KMS-11 (cell line): ENCODE measurements at regions not wholly inside any gene's neighbourhood (a gene's known extent, or its start where the extent isn't known, plus 50 kb on each side); places are given as distances from the start of the nearest gene placed in this dataset.

ENCODE experiments used
- H2AFZ ChIP-seq: fragments of 200-600 bp; sonication (generic); 2 replicates; pipeline ENCODE4 v1.6.1; 2016; ENCODE audit warnings: antibody characterized with exemption, mixed run types, low read depth
- H3K27ac ChIP-seq: fragments of 200-600 bp; sonication (generic); 2 replicates; pipeline ENCODE4 v1.6.1; 2016; ENCODE audit warnings: mild to moderate bottlenecking, mixed run types
- H3K27me3 ChIP-seq: fragments of 200-600 bp; sonication (generic); 2 replicates; pipeline ENCODE4 v1.6.1; 2017; ENCODE audit warnings: mild to moderate bottlenecking, low read depth, mixed run types, moderate library complexity; ENCODE audit not compliant: insufficient read depth
- H3K36me3 ChIP-seq: fragments of 200-600 bp; sonication (generic); 2 replicates; pipeline ENCODE4 v1.6.1; 2017; ENCODE audit warnings: mild to moderate bottlenecking, mixed run types; ENCODE audit not compliant: insufficient read depth
- H3K4me1 ChIP-seq: fragments of 200-600 bp; sonication (generic); 2 replicates; pipeline ENCODE4 v1.6.1; 2016; ENCODE audit warnings: mild to moderate bottlenecking, low read depth, mixed run types; ENCODE audit not compliant: poor library complexity, severe bottlenecking
- H3K4me2 ChIP-seq: fragments of 200-600 bp; sonication (generic); 2 replicates; pipeline ENCODE4 v1.7.0; 2016; ENCODE audit warnings: mild to moderate bottlenecking, mixed run types
- H3K4me3 ChIP-seq: fragments of 200-600 bp; sonication (generic); IDR thresholded peaks from 2 replicates; pipeline ENCODE4 v1.6.1; 2017; ENCODE audit warnings: low read depth, low read length, mixed read lengths; ENCODE audit not compliant: insufficient read depth
- H3K79me2 ChIP-seq: fragments of 200-600 bp; sonication (generic); 2 replicates; pipeline ENCODE4 v1.6.1; 2016; ENCODE audit warnings: low read depth, mixed run types; ENCODE audit not compliant: insufficient read depth
- H3K9ac ChIP-seq: fragments of 200-600 bp; sonication (generic); 2 replicates; pipeline ENCODE4 v1.6.1; 2016; ENCODE audit warnings: mild to moderate bottlenecking, mixed run types
- H4K20me1 ChIP-seq: fragments of 200-600 bp; sonication (generic); 2 replicates; pipeline ENCODE4 v1.6.1; 2016; ENCODE audit warnings: mild to moderate bottlenecking, mixed run types; ENCODE audit not compliant: insufficient read depth
- CTCF ChIP-seq: fragments of 200-600 bp; sonication (generic); conservative IDR thresholded peaks from 2 replicates; pipeline ENCODE4 v1.6.1; 2017; ENCODE audit warnings: low read depth, mild to moderate bottlenecking, antibody characterized with exemption, low read length, moderate library complexity, mixed read lengths

GRCh38 chr1:56074007-56074651 is 505.2 kb downstream of the PLPP3 start:
- no peak overlapping the region for H3K27ac ChIP-seq
- no peaks in the 10 kb centered on the region for H3K79me2 ChIP-seq
- H3K4me1 ChIP-seq = no peaks in the 10 kb centered on the region
- H4K20me1 ChIP-seq = no peaks in the 10 kb centered on the region
- TF ChIP-seq CTCF = no peak
- H3K4me2 ChIP-seq = no peak overlapping the region
- no peaks in the 10 kb centered on the region for H3K27me3 ChIP-seq
- no peak overlapping the region for H3K9ac ChIP-seq
- no peak overlapping the region for H2AFZ ChIP-seq
- H3K36me3 ChIP-seq = no peaks in the 10 kb centered on the region
- H3K4me3 ChIP-seq = no peak overlapping the region

GRCh38 chr1:56073614-56074006 is 505.8 kb downstream of the PLPP3 start:
- H3K79me2 ChIP-seq = no peaks in the 10 kb centered on the region
- no peak overlapping the region for H3K4me3 ChIP-seq
- no peak overlapping the region for H3K4me2 ChIP-seq
- H3K27me3 ChIP-seq = no peaks in the 10 kb centered on the region
- no peak overlapping the region for H2AFZ ChIP-seq
- H4K20me1 ChIP-seq = no peaks in the 10 kb centered on the region
- TF ChIP-seq CTCF = no peak
- H3K9ac ChIP-seq = no peak overlapping the region
- no peaks in the 10 kb centered on the region for H3K36me3 ChIP-seq
- no peak overlapping the region for H3K27ac ChIP-seq
- no peaks in the 10 kb centered on the region for H3K4me1 ChIP-seq

GRCh38 chr1:56073206-56073605 is 506.2 kb downstream of the PLPP3 start:
- Histone ChIP-seq H3K27me3 (no peaks in the 10 kb centered on the region), H3K9ac (no peak overlapping the region), H3K4me1 (no peaks in the 10 kb centered on the region), H4K20me1 (no peaks in the 10 kb centered on the region), H2AFZ (no peak overlapping the region), H3K36me3 (no peaks in the 10 kb centered on the region), H3K4me2 (no peak overlapping the region), H3K27ac (no peak overlapping the region), H3K79me2 (no peaks in the 10 kb centered on the region), H3K4me3 (no peak overlapping the region)
- no peak for TF ChIP-seq CTCF

GRCh38 chr1:56072310-56072709 is 507.1 kb downstream of the PLPP3 start:
- H4K20me1 ChIP-seq = no peaks in the 10 kb centered on the region
- no peak overlapping the region for H3K4me3 ChIP-seq
- H3K36me3 ChIP-seq = no peaks in the 10 kb centered on the region
- no peak overlapping the region for H3K27ac ChIP-seq
- no peak overlapping the region for H3K9ac ChIP-seq
- H3K79me2 ChIP-seq = no peaks in the 10 kb centered on the region
- H3K4me2 ChIP-seq = no peak overlapping the region
- H3K27me3 ChIP-seq = no peaks in the 10 kb centered on the region
- H2AFZ ChIP-seq = no peak overlapping the region
- no peak for TF ChIP-seq CTCF
- H3K4me1 ChIP-seq = no peaks in the 10 kb centered on the region
